Inflammatory macrophage (primary cell): ENCODE measurements at regions not wholly inside any gene's neighbourhood (a gene's known extent, or its start where the extent isn't known, plus 50 kb on each side); places are given as distances from the start of the nearest gene placed in this dataset.
"Not testable (repeated sequence)": the region's sequence is repeated elsewhere in the genome, so short reads cannot be mapped to it uniquely, and the experiment has no call there.

Experiments used
- DNase-seq, 2 donors: peaks; one replicate each; pipeline ENCODE4 v3.0.0-alpha.2; 2020 to 2022

DNA sequence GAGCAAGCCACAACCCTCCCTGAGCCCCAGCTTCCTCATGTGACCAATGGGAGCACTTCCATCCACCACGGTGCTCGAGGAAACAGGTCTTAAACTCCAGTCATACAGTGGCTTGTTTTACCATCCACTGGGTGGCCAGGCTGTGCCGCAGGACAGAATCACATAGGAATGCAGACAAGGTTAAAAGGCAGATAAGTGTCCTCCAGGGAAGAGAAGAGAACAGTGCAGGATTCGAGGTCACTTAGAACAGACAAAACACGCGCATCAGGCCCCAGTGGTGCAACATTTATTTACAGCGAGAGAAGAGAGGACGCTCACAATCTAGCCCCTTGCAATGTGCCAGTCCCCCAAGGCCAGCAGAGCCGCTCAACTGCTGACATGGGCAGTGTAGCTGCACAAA, 92.8 kb downstream of the TMEM130 start:
- DNase-seq, result no peak

DNA sequence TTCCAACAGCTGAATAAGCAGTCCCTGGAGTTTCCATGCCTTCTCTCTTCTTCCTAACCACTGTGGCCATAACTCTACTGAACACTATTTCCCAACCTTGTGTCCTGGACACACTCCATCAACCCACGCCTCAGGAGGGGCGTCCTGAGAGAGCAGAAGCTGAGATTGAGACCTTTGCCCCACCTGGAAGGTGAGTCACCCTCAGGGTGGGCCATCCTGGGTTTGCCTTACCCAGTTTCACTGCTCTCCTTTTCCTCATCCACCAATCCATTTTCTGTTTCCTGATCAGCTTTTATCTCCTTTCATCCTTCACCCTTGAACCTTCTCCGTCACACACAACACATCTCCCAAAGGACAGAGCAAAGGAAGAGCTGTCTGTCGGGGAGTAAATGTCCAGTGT, 91.4 kb downstream of the TMEM130 start:
- no peak for DNase-seq

DNA sequence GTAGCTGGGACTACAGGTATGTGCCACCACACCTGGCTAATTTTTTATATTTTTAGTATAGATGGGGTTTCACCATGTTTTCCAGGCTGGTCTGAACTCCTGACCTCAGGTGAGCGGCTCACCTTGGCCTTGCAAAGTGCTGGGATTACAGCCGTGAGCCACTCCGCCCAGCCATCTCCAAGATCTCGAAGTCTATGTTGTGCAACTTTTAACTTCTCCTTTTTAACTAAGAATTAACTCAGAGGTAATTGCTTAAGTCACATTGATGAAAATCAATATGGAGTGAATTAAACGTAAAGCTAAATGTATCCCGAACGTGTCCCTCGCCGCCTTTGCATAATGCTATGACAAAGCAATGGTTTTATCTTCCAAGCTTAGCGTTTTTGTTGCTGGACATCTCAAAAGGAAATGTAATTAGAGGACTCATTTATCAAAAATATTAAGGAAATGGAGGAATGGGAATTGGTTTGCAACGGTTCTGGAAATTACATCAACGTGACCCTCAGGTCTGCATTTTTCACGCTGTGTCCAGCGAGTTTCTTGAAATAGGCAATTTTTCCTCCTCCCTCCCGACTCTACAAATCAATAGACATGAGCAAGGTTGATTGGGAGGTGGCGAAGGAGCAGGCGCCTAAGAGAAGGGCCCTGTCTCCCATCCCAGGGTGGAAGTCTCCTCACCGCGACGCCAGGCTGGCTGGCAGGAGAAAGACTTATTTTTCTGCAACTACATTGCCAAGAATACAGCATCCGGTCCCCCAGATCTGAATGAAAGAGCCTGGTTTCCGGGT, 89.8 kb downstream of the TMEM130 start:
- DNase-seq, result peak; percentile 7 to 17

DNA sequence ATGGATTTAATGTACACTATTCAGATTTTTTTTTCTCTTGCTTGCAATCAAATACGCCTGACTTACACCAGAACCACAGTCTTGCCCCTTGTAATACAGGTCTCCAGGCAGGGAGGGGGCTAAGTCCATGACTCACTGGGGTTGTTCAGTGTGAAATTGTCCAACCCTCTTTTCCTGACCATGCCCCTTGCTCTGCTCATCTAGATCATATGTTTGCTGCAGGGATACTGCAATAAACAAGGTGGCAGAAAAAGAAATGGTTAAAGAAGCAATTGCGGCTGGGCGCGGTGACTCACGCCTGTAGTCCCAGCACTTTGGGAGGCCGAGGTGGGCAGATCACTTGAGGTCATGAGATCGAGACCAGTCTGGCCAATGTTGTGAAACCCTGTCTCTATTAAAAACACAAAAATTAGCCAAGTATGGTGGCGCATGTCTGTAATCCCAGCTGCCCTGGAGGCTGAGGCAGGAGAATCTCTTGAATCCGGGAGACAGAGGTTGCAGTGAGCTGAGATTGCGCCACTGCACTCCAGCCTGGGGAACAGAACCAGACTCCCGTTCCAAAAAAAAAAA, 85.5 kb downstream of the TMEM130 start:
- peak in 1 of 2 donors; percentile 3 for DNase-seq

DNA sequence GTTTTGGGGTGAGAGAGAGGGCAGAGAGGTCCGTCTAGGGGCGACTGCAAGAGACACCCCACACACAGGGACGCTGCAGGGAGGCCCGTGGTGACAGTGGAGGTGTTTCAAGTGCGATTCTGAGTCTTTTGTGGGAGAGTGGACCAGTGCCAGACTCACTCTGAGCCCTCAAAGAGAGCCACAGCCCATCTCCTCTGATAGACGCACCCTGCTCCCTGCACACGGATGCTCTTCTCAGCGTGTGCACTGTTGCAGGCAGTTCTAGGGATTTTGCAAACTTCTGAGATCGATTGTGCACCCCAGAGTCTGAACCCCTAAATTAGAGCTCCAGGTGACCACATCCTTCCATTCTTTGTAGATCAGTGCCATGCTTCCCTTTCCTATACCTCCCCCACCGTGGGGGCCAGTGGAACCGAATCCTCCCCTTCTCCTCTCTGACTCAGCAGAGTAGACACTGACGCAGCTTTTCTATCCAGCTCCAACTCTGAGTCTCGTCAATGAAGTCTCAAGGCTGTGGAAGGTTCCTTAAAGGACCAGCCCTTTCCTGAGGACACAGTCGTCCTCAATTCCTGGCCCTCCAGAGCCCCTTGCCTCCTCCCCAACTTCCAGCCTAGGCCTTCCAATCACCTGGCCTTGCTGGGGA, 83.8 kb downstream of the TMEM130 start:
- no peak for DNase-seq

DNA sequence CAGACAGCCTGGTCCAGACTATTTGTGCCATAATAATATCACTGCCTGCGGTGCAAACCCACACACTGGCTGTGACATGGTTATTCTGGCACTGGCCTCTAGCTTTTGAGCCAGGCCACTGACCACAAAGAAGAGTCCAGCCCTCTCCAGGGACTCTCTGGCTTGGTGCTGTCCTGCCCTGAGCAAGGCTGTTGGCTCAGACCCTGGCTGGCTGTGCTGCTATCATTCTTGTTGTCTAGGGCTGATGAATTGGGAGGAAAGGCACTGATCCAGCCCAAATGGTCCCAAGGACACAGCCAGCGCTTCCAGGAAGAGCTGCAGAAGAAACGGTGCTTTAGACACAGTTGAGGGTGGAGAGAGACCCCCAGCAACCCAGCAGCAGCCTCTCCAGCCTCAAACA, 80.8 kb downstream of the TMEM130 start:
- DNase-seq, result no peak

DNA sequence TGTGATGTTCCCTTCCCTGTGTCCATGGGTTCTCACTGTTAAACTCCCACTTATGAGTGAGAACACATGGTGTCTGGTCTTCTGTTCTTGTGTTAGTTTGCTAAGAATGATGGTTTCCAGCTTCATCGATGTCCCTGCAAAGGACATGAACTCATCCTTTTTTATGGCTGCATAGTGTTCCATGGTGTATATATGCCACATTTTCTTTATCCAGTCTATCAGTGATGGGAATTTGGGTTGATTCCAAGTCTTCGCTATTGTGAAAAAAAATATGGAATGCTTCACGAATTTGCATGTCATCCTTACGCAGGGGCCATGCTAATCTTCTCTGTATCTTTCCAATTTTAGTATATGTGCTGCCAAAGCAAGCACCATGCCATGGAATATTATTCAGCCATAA, 75.4 kb downstream of the TMEM130 start:
- DNase-seq, result not testable (repeated sequence)

DNA sequence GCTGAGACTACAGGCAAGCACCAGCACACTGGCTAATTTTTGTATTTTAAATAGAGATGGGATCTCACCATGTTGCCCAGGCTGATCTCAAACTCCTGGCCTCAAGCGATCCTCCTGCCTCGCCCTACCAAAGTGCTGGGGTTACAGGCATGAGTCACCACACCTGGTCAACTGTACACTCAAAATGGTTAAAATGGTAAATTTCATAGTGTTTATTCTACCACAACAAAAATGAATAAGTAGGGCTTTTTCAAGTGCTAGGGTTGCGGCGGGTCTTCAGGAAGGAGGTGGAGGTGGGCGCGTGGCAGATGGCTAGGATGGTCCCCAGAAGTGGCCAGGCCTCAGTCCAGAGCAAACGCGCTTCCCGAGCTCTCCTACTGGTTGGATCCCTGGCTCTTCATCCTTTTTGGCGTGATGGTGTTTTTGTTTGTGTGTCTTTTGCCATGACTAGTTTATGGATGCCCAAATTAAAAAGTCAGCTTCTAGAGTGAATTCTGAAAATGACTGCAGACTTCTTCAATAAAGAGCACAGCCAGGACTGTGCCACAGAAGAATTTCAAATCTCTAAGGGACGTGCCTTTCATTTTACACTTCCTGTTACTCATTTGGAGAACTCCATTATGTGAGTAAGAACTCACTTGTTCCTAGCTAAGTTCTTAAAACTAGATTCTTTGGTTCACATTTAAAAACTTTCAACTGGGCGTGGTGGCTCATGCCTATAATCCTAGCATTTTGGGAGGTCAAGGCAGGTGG, 73.9 kb downstream of the TMEM130 start:
- peak in 1 of 2 donors; percentile 24 for DNase-seq
